Activated gamma-delta T cell treated with anti-CD3 and anti-CD28 coated beads, Interleukin-2, amount 50 U/mL, for 16 hours (primary cell): ENCODE measurements at regions not wholly inside any gene's neighbourhood (a gene's known extent, or its start where the extent isn't known, plus 50 kb on each side); places are given as distances from the start of the nearest gene placed in this dataset.

Experiments
- DNase-seq: peaks from one replicate; pipeline ENCODE4 v3.0.0-alpha.2; 2020; ENCODE audit warnings: low read depth

GRCh38 chr15:70303981-70304380 is 206.3 kb upstream of the TLE3 start:
- no peak for DNase-seq

DNA sequence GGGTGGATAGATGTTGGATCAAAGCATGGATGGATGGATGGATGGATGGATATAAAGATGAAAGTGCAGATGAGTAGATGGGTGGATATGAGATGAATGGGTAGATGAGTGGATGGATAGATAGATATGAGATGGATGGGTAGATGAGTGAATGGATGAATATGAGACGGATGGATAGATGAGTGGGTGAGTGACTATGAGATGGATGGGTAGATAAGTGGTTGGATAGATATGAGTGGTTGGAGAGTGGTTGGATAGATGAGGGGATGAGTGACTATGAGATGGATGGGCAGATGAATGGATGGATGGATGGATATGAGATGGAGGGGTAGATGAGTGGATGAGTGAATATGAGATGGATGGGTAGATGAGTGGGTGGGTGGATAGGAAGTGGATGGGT is 204.6 kb upstream of the TLE3 start:
- DNase-seq, result no peak

DNA sequence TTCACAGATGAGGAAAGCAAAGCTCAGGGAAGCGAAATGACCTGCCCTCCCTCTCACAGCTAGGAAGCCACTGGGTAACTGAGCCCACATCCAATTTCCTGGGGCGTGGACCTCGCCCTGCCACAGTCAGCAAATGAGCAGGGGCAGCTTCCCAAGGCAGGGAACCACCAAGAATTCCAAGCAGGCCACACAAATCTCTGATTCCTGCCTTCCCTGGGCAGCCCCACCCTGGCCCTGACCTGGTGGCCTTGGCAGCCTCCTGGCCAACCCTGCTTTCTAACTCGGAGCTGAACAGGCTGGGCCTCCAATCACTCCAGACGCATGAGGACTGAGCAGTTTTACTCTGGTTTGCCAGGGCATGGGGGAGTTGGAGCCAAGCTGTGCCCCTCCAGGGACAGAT is 203.7 kb upstream of the TLE3 start:
- DNase-seq, result no peak

DNA sequence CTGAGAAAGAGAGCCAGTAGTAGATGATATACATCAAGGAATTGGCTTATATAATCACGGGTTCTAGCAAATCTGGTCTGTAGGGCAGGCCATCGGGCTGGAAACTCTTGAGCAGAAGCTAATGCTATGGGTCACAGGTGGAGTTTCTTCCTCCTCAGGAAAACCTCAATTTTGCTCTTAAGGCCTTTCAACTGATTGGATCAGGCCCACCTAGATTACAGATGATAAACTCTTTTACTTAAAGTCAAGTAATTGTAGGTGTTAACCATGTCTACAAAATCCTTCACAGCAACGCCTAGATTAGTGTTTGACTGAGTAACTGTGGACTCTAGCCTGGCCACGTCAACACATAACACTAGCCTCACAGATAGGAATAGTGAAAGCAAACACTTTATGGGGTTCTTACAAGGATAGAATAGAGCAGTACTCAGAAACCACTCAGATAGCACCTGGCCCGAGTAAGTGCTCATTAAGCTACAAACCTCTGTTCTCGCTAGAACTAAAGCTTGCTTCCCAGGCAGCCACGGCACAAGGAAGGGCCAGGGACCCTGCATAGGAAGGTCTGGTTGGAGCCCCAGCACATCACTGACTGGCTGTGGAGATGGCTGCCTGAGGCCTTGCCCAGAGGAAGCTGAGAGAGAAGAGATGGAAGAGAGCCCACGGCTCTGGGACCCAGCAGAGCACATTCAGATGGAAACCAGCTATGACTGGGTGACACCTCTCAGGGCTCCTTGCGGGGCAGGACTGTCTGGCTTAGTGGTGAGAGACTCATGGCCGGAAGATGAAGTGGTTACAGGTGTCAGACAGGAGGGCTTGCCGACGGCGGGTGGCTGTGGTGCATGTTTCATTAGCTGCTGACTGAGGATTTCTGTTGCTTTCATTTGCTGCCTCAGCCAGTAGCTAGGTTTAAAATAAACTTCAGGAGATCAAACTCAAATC is 202.5 kb upstream of the TLE3 start:
- peak; percentile 77 for DNase-seq

DNA sequence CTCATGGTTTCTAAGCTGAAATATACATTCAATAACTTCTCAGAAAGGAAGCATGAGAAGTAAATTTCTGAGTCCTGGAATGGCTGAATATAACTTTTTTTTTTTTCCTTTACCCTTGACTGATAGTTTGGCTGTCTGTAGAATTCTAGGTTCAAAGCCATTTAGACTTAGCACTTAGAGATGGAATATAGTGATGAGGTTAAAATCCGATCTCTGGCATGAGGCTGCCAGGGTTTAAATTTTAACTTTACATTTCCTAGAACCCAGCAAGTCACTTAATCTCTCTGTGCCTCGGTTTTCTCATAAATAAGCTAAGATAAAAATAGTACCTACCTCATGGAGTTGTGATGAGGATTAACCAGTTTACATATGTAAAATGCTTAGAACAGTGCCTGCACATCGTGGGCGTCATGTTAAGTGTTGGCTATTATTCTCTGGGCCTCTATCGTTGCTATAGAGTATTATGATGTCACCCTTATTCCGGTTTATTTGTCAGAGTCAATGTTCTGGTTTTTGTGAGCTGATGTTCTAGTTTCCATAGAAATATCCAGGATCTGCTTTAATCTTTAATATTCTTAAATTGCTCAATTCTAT is 199.8 kb upstream of the TLE3 start:
- DNase-seq, result no peak

DNA sequence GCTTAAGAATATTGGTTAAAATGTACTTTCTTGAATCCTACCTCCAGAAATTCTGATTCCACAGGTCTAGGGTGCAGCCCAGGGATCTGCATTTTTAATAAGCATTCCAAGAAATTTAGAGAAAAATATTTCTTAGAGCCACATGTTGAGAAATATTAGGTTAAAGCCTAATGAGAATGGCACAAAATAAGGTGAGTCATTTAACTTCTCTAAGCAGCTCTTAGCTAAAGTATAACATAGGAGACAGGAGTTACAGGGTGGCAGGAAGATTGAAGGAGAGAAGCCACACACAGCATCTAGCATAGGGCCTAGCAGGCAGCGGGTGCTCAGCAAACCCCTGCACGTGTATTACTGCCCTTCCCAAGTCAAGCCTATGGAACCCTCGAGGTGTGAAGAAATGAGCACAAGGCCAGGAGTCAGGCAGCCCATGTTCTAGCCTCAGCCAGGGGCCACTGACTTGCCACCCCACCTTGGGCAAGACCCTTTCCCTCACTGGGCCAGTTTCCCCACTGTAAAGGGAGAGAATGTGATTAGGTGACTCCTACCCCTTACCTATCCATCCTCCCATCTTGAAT is 197.1 kb upstream of the TLE3 start:
- no peak for DNase-seq

DNA sequence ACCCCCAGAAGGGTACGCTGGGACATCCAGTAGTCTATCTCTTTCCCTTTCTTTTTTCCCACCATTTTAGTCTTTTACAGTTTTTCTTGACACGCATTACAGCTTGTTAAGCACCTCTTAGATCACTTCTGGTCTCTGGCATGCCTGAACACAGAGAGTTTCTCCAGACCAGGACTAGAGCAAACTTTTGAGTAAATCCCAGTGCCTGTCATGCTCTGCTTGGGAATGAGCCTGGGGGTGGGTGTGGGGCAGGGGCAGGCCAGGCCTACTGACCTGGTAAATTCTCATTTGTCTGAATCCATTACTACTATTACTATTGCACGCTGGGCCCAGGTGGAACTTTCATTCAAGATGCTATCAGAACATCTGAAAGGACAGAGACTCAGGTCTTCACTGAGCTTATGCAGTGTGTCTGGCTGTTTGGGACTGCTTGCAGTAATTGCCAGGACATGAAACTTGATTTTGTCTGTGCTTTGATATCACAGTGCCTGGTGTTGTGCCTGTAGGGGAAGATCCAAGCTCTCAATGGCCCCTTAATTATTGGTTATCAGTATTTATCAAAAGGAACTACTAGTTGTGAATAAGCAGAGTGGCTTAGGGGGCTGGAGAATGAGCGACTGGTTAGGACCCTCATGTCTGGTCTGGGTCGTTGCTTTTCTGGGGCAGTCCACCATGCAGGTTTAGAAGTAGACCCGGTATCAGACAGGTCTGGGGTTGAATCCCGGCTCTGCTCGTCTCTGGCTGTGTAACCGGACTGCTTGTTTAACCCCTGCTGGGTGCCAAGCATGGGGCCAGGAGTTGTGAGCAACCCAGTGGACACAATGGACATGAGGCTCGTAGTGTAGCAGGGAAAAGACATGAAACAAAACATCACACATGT is 196.1 kb upstream of the TLE3 start:
- DNase-seq, result no peak

DNA sequence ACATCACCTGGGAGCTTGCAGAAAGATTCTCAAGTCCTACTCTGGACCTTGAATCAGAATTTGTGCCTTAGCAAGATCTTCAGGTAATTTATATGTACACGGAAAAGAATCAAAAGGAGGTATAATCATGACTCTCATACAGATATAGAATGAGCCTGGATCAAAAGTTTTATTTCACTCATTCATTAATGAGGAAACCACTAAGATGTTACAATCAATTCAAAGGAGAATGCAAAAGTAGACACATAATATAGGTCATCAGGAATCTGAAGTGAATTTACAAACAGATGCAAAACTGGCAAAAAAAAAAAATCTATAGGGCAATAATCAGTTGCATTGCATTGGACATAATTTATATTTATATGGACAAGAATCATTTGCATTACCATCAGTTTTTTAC is 195.4 kb upstream of the TLE3 start:
- DNase-seq, result no peak

DNA sequence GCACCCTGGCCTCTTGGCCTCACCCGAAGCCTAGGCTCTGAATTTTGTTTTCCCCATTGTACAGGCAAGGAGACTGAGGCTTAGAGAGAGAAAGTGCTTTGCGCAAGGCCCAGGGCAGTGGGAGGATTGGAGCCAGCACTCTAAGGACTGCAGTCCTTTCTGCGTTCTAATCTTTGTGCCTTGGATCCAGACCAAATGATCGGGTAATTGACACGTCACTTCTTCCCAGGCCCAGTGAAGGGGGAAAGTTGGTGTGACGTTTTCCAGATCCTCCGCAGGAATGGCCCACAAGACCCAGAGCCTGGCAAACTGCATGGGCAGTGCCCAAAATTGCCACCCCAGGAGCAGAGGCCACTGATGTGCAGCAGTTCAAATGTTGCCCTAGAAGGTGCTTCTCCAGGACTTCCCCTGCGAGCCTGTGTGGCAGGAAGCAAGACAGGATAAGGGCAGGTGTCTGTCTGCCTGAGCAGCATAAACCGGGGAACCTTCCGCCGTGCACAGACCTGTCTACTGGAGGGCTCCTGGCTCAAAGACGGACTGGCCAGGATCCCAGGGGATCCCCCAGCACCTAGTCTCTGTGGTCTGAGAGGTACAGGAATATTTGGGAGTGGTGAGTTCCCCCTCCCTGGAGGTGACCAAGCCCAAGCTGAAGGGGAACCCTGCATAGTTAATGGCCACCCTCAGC is 194.5 kb upstream of the TLE3 start:
- DNase-seq, result no peak

GRCh38 chr15:70291305-70292075 is 193.8 kb upstream of the TLE3 start:
- DNase-seq, result no peak

DNA sequence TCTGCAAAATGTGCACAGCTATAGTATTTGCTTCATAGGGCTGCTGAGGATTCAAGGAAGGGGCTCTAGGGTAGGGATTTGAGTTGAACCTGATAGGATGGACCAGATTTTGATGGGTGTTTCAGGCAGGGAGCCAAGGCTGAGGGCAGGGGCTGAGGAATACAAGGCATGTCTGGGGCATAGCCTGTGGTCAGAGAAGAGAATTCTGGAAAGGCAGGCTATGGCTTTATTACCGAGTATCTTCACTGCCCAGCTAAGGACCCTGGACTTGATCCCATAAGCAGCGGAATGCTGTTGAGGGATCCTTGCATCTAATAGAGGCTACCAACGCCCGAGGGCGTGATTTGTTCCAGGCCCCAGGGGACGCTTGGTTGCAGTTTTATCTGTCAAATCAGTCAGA is 193.0 kb upstream of the TLE3 start:
- DNase-seq, result no peak

DNA sequence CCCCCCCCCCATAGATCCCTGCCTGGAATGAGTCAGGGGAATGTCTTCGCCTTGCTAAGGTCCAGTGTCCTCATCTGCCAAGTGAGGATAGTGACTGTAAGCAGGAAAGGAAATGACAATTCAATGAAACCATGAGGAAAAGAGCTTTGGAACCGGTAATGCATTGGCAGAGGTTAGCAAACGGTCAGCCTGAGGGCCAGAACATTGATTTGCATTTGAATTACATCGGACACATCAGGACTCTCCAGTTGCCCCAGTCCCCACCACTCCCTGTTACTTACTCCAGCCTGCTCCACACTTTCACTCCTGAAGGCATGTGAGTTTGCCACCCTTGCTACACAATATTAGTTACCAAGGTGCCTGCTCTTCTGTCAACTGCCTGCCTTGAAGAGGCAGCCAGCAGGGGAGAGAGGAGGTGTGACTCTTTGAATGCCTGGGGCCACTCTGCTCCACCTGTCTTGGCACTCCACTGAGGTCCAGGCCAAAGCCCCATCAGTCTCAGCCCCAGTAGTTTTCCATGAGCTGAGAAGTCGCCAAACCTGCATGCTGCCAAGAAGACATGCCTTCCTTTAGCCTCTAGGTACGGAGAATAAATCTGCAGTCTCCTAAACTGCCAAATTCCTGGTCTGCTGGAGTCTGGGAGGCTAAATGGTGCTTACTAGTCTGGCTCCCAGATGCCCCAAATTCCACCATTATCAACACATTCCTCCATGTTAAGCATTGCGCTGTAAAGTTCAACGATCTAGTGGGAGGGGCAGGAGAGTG is 191.7 kb upstream of the TLE3 start:
- no peak for DNase-seq

DNA sequence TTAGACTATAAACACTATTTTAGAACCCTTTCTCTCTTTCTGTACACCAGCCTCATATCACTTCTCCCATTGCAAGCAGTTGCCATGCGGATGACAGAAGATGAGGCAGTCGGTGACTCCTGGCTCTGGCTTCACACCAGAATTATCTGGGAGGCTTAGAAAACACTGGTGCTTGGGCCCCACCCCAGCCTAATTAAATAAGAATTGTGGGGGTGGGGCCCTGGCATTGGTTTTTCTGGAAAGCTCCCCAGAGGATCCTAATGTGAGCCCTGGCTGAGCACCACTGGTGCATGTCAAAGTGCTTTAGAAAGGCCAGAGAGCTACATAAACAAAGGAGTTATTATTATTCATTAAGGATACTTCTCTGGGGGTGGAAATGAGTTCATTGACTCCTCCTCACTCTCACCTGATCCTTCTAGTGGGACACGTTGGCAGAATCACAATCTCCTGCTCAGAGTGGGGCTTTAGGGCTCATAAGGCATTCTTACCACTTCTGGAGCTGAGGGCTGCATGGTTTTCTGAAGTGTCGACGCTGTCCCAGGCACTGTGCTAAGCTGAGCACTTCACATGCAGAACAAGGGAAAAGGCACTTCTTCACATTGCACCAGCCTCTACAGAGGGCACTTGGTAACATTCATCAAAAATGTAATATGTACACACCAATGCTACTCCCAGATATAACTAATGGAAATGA is 188.5 kb upstream of the TLE3 start:
- DNase-seq, result no peak

- DNase-seq, result no peak
Observed at GRCh38 chr15:70284438-70285214, 186.9 kb upstream of the TLE3 start.

DNA sequence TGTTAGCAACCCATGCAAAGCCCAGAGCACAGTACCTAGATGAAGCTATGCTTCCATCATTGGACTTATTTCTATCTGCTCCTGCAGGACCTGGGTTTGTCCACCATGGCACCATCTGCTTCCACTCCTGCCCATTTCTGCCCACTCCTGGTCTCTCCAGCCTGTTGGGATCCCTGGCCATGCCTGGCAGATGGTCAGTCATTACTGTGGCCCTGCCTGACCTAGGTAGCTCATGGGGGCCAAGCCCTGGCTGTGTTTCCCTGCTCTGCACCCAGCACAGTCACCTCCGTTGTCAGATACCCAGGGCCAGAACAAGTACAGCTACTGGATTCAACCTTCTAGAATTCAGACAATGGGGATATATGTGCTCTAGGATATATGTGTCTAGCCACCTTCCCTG is 185.8 kb upstream of the TLE3 start:
- no peak for DNase-seq

DNA sequence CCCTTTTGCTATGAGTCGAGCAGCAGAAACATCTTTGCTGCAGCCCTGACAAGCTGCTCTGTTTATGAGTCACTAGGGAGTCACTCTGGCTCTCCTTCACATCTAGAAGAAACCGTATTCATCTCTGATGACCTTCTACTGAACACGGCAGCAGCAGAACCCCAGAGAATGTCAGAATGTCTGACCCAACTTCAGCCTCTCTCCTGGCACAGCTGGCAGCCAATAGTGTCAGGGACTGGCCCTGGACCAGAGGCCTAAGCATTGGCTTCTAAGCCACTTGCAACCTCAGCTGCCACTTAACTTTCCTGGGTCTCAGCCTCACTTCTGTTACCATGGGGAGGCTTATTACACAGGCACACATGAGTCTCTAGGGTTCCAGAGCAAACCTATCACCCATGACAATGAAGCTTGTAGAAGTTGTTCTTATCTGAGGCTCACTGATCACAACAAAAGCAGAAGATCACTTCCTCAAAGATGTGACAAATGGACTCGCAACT is 184.1 kb upstream of the TLE3 start:
- DNase-seq, result no peak

GRCh38 chr15:70281261-70281810 is 183.6 kb upstream of the TLE3 start:
- DNase-seq, result no peak

GRCh38 chr15:70280781-70281180 is 183.1 kb upstream of the TLE3 start:
- no peak for DNase-seq
